ENCODE measurements at regions not wholly inside any gene's neighbourhood (a gene's known extent, or its start where the extent isn't known, plus 50 kb on each side); places are given as distances from the start of the nearest gene placed in this dataset.

- H3K36me3 Mint-ChIP-seq (ENCODE audit: low read depth, unreplicated experiment), result peaks cover 2% of the 10 kb centered on the region
- Histone ChIP-seq H3K4me3 (ENCODE audit: insufficient read depth, low read depth, low read length) (no peak overlapping the region), H3K36me3 (ENCODE audit: insufficient read depth, low read length) (no peaks in the 10 kb centered on the region), H3K4me2 (ENCODE audit: low read length) (no peak overlapping the region), H3K27ac (ENCODE audit: low read depth, low read length) (no peak overlapping the region), H3K9ac (ENCODE audit: low read length) (no peak overlapping the region), H4K20me1 (ENCODE audit: insufficient read depth, low read length) (no peaks in the 10 kb centered on the region), H2AFZ (ENCODE audit: low read depth, low read length) (no peak overlapping the region), H3K27me3 (ENCODE audit: insufficient read depth, low read length) (peaks cover 4% of the 10 kb centered on the region), H3K4me1 (ENCODE audit: insufficient read depth, low read length) (no peaks in the 10 kb centered on the region), H3K9me3 (ENCODE audit: insufficient read depth, low read depth, low read length) (peaks cover 22% of the 10 kb centered on the region), H3K79me2 (ENCODE audit: insufficient read depth, low read length) (no peaks in the 10 kb centered on the region)
- no peaks in the 10 kb centered on the region for H3K4me1 Mint-ChIP-seq (ENCODE audit: low read depth, unreplicated experiment)
- peaks cover 24% of the 10 kb centered on the region for H3K9me3 Mint-ChIP-seq (ENCODE audit: unreplicated experiment)
- H3K27ac Mint-ChIP-seq (ENCODE audit: unreplicated experiment), result no peak overlapping the region
- DNase-seq (ENCODE audit: low read depth) (no peak), FAIRE-seq (no peak)
- TF ChIP-seq EZH2 (IDR thresholded peaks at IDR 0.05; ENCODE audit: insufficient read depth, low read length) (no peak), CTCF (IDR thresholded peaks at IDR 0.05; ENCODE audit: insufficient read depth, low read depth, low read length) (no peak)
- H3K4me3 Mint-ChIP-seq (ENCODE audit: unreplicated experiment), result no peak overlapping the region
- peaks cover 11% of the 10 kb centered on the region for H3K27me3 Mint-ChIP-seq (ENCODE audit: low read depth, unreplicated experiment)
Observed at GRCh38 chr2:240341064-240341463, 94.4 kb upstream of the GPC1 start.

DNA sequence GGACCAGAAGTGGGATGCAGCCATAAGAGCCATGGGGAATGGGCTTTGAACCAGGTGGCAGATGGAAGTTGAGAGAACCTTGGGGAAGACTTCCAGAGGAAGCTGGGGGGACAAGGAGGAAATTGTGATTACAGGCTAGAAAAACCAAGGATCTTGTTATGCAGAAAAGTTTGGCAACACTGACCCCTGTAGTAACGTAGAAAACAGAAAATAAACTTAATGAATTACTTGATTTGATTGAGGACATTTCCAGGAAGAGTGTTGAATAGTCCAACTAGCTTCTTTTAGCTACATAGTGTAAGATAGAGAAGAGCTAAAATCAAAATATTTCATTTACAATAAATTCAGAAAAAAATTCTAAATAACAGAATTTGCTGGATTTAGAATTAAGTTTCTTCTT, 91.9 kb upstream of the GPC1 start:
- DNase-seq (ENCODE audit: low read depth), result no peak
- no peak overlapping the region for H2AFZ ChIP-seq (ENCODE audit: low read depth, low read length)
- no peak overlapping the region for H3K9ac ChIP-seq (ENCODE audit: low read length)
- peaks cover 22% of the 10 kb centered on the region for H3K9me3 ChIP-seq (ENCODE audit: insufficient read depth, low read depth, low read length)
- Mint-ChIP-seq H3K27me3 (ENCODE audit: low read depth, unreplicated experiment) (peaks cover 9% of the 10 kb centered on the region), H3K36me3 (ENCODE audit: low read depth, unreplicated experiment) (peaks cover 2% of the 10 kb centered on the region), H3K4me3 (ENCODE audit: unreplicated experiment) (no peak overlapping the region), H3K9me3 (ENCODE audit: unreplicated experiment) (peaks cover 24% of the 10 kb centered on the region), H3K27ac (ENCODE audit: unreplicated experiment) (no peak overlapping the region), H3K4me1 (ENCODE audit: low read depth, unreplicated experiment) (no peaks in the 10 kb centered on the region)
- no peaks in the 10 kb centered on the region for H4K20me1 ChIP-seq (ENCODE audit: insufficient read depth, low read length)
- no peak for FAIRE-seq
- no peak for TF ChIP-seq CTCF (IDR thresholded peaks at IDR 0.05; ENCODE audit: insufficient read depth, low read depth, low read length)
- no peak for TF ChIP-seq EZH2 (IDR thresholded peaks at IDR 0.05; ENCODE audit: insufficient read depth, low read length)
- H3K4me1 ChIP-seq (ENCODE audit: insufficient read depth, low read length), result no peaks in the 10 kb centered on the region
- H3K4me3 ChIP-seq (ENCODE audit: insufficient read depth, low read depth, low read length), result no peak overlapping the region
- H3K4me2 ChIP-seq (ENCODE audit: low read length), result no peak overlapping the region
- H3K36me3 ChIP-seq (ENCODE audit: insufficient read depth, low read length), result no peaks in the 10 kb centered on the region
- no peaks in the 10 kb centered on the region for H3K27me3 ChIP-seq (ENCODE audit: insufficient read depth, low read length)
- no peaks in the 10 kb centered on the region for H3K79me2 ChIP-seq (ENCODE audit: insufficient read depth, low read length)
- no peak overlapping the region for H3K27ac ChIP-seq (ENCODE audit: low read depth, low read length)

DNA sequence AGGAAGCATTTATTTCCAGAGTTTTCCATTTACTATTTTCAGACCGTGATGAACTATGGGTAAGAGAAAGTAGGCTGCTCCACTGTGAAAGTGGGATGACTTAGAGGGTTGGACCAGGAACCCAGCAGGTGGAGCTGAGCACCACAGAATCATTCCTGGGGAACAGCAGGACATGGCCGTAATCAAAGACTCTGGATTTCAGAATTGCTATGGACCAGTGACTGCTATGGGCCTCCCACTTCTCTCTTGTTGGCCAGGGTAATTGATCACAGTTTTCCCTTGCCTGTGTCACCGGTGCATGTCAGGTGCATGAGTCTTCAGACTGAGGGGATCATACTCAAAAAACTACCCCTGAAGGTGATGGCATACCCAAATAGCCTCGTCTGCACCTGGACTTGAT, 90.6 kb upstream of the GPC1 start:
- H2AFZ ChIP-seq (ENCODE audit: low read depth, low read length), result no peak overlapping the region
- H3K4me3 ChIP-seq (ENCODE audit: insufficient read depth, low read depth, low read length), result no peak overlapping the region
- peaks cover 2% of the 10 kb centered on the region for H3K36me3 Mint-ChIP-seq (ENCODE audit: low read depth, unreplicated experiment)
- H3K27me3 Mint-ChIP-seq (ENCODE audit: low read depth, unreplicated experiment), result peaks cover 13% of the 10 kb centered on the region
- no peak overlapping the region for H3K9ac ChIP-seq (ENCODE audit: low read length)
- FAIRE-seq (no peak), DNase-seq (ENCODE audit: low read depth) (no peak)
- H3K27ac ChIP-seq (ENCODE audit: low read depth, low read length), result no peak overlapping the region
- no peak overlapping the region for H3K4me3 Mint-ChIP-seq (ENCODE audit: unreplicated experiment)
- H3K36me3 ChIP-seq (ENCODE audit: insufficient read depth, low read length), result no peaks in the 10 kb centered on the region
- H3K4me1 Mint-ChIP-seq (ENCODE audit: low read depth, unreplicated experiment), result no peaks in the 10 kb centered on the region
- H3K4me2 ChIP-seq (ENCODE audit: low read length), result no peak overlapping the region
- H3K9me3 ChIP-seq (ENCODE audit: insufficient read depth, low read depth, low read length), result peaks cover 22% of the 10 kb centered on the region
- no peaks in the 10 kb centered on the region for H3K4me1 ChIP-seq (ENCODE audit: insufficient read depth, low read length)
- H4K20me1 ChIP-seq (ENCODE audit: insufficient read depth, low read length), result no peaks in the 10 kb centered on the region
- H3K27ac Mint-ChIP-seq (ENCODE audit: unreplicated experiment), result peak overlapping the region; percentile 12
- TF ChIP-seq EZH2 (IDR thresholded peaks at IDR 0.05; ENCODE audit: insufficient read depth, low read length), result no peak
- TF ChIP-seq CTCF (IDR thresholded peaks at IDR 0.05; ENCODE audit: insufficient read depth, low read depth, low read length), result no peak
- no peaks in the 10 kb centered on the region for H3K79me2 ChIP-seq (ENCODE audit: insufficient read depth, low read length)
- peaks cover 23% of the 10 kb centered on the region for H3K9me3 Mint-ChIP-seq (ENCODE audit: unreplicated experiment)
- H3K27me3 ChIP-seq (ENCODE audit: insufficient read depth, low read length), result no peaks in the 10 kb centered on the region

All from astrocyte (in vitro differentiated cells and primary cell).